NB4 (cell line): ENCODE measurements at regions not wholly inside any gene's neighbourhood (a gene's known extent, or its start where the extent isn't known, plus 50 kb on each side); places are given as distances from the start of the nearest gene placed in this dataset.

Experiments
- CTCF ChIP-seq: IDR thresholded peaks from one replicate; pipeline ENCODE4 v1.5.1; 2012; ENCODE audit warnings: low read depth, low read length
- POLR2A ChIP-seq: IDR thresholded peaks from 2 replicates; pipeline ENCODE4 v1.6.1; 2011; ENCODE audit warnings: mild to moderate bottlenecking; ENCODE audit not compliant: insufficient read length; ENCODE audit errors: extremely low read depth
- TF ChIP-seq, protein P1 (sequence below): IDR thresholded peaks from 2 replicates; pipeline ENCODE4 v1.6.1; 2011; ENCODE audit warnings: low read depth, low read length

DNA sequence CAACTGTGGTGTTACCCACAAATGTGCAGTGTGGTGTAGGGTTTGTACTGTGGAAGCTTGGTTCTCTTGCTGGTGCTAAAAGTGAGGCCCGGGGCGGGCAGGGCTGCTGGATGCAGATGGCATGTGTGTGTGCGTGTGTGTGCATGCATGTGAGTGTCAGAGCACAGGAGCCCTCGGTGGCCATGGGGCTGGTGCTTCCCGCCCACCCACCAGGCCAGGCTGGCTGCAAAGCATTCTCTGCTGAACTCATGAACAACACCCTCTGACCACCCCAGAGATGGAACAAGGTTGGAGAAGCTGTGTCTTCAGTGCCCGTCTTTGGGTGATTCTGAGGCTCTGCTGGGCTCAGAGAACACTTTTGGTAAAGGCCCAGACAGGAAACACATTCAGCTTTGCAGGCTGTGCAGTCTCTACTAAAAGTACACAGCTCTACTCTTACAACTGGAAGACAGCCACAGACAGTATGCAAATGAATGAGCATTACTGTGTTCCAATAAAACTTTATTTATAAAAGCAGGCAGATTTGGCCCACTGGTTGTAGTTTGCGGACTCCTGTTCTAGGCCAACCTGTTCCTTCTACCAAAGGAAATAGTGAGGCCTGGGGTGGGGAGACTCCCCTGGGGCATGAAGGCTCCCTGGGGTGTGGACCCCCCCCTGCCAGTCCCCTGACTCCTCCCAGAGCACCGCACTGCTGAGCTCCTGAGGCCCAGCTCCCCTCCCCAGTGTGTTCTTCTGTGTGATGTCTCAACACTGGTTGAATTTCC lies 225.3 kb upstream of the HDAC4 start:
- TF ChIP-seq POLR2A (no peak), CTCF (no peak)
- TF ChIP-seq, protein P1, sequence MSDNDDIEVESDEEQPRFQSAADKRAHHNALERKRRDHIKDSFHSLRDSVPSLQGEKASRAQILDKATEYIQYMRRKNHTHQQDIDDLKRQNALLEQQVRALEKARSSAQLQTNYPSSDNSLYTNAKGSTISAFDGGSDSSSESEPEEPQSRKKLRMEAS, result no peak
